SH-SY5Y (cell line): ENCODE measurements at regions not wholly inside any gene's neighbourhood (a gene's known extent, or its start where the extent isn't known, plus 50 kb on each side); places are given as distances from the start of the nearest gene placed in this dataset.

ENCODE experiments used
- GATA2 ChIP-seq: IDR thresholded peaks from 2 replicates; pipeline ENCODE4 v1.6.1; 2011; ENCODE audit warnings: mild to moderate bottlenecking, low read depth, low read length
- GATA3 ChIP-seq: IDR thresholded peaks from 2 replicates; pipeline ENCODE4 v1.6.1; 2011; ENCODE audit warnings: low read depth, mild to moderate bottlenecking, low read length, moderate library complexity

GRCh38 chr5:18088020-18088579 is 453.8 kb downstream of the TAF11L14 start:
- TF ChIP-seq GATA2: no peak
- no peak for TF ChIP-seq GATA3

- no peak for TF ChIP-seq GATA3
- TF ChIP-seq GATA2: no peak
These were observed 455.9 kb downstream of the TAF11L14 start for GRCh38 chr5:18090177-18090576.

GRCh38 chr5:18091142-18091541 is 456.9 kb downstream of the TAF11L14 start:
- no peak for TF ChIP-seq GATA2
- no peak for TF ChIP-seq GATA3

GRCh38 chr5:18091758-18092157 is 457.5 kb downstream of the TAF11L14 start:
- no peak for TF ChIP-seq GATA3
- no peak for TF ChIP-seq GATA2

- no peak for TF ChIP-seq GATA2
- no peak for TF ChIP-seq GATA3
These were observed 460.8 kb downstream of the TAF11L14 start for GRCh38 chr5:18095061-18095460.

- no peak for TF ChIP-seq GATA2
These were observed 463.6 kb downstream of the TAF11L14 start for GRCh38 chr5:18097817-18098216.

GRCh38 chr5:18098691-18099090 is 464.4 kb downstream of the TAF11L14 start:
- TF ChIP-seq GATA3: no peak
- no peak for TF ChIP-seq GATA2

- TF ChIP-seq GATA3 (no peak), GATA2 (no peak)
These were observed 465.0 kb downstream of the TAF11L14 start for GRCh38 chr5:18099261-18099660.

- TF ChIP-seq GATA3 (no peak), GATA2 (no peak)
These were observed 467.3 kb downstream of the TAF11L14 start for GRCh38 chr5:18101532-18101931.

- no peak for TF ChIP-seq GATA2
- TF ChIP-seq GATA3: no peak
These were observed 468.5 kb downstream of the TAF11L14 start for GRCh38 chr5:18102733-18103132.

GRCh38 chr5:18105449-18105848 is 471.2 kb downstream of the TAF11L14 start:
- TF ChIP-seq GATA3 (no peak), GATA2 (no peak)

- TF ChIP-seq GATA2 (no peak), GATA3 (no peak)
These were observed 477.7 kb downstream of the TAF11L14 start for GRCh38 chr5:18111906-18112465.

- TF ChIP-seq GATA2 (no peak), GATA3 (no peak)
These were observed 479.5 kb downstream of the TAF11L14 start for GRCh38 chr5:18113721-18114120.

GRCh38 chr5:18114151-18114757 is 480.0 kb downstream of the TAF11L14 start:
- no peak for TF ChIP-seq GATA3
- TF ChIP-seq GATA2: no peak

- TF ChIP-seq GATA3 (no peak), GATA2 (no peak)
These were observed 483.7 kb downstream of the TAF11L14 start for GRCh38 chr5:18117968-18118367.
